Right ventricle myocardium superior (tissue), 1 donor: ENCODE measurements at regions not wholly inside any gene's neighbourhood (a gene's known extent, or its start where the extent isn't known, plus 50 kb on each side); places are given as distances from the start of the nearest gene placed in this dataset.

ENCODE experiments used
- ATAC-seq: fragments of 200-7000 bp; cut with Tn5 transposase; one replicate; pipeline ENCODE4 v1.9.1; 2020; ENCODE audit warnings: mild to moderate bottlenecking; ENCODE audit not compliant: poor library complexity
- DNase-seq: peaks from one replicate; pipeline ENCODE4 v3.0.0-alpha.2; 2020
- intact Hi-C: fragments of 100-400 bp; cut with DNase I; formaldehyde crosslinking; loops from one replicate; pipeline ENCODE4 v1.11.2; 2022
- donor health status: DM: no; HTN: yes; CAD: no; lungs with severe emphysema.

GRCh38 chr21:33151941-33152731 lies 77.6 kb upstream of the IFNAR2 start:
- intact Hi-C loops, result no loop called here
- DNase-seq, result no peak
- ATAC-seq, result no peak

GRCh38 chr21:33152732-33153130 lies 77.0 kb upstream of the IFNAR2 start:
- intact Hi-C loops, result no loop called here
- ATAC-seq, result no peak
- DNase-seq, result no peak

- intact Hi-C loops, result no loop called here
- ATAC-seq (no peak), DNase-seq (no peak)
Measured at GRCh38 chr21:33155005-33155404, 74.7 kb upstream of the IFNAR2 start.

GRCh38 chr21:33155422-33155821 lies 74.3 kb upstream of the IFNAR2 start:
- DNase-seq, result no peak
- no peak for ATAC-seq
- intact Hi-C loops, result no loop called here

- no peak for DNase-seq
- no peak for ATAC-seq
- intact Hi-C loops, result no loop called here
Measured at GRCh38 chr21:33157303-33157702, 72.4 kb upstream of the IFNAR2 start.

GRCh38 chr21:33158654-33159053 lies 71.1 kb upstream of the IFNAR2 start:
- ATAC-seq, result no peak
- intact Hi-C loops, result no loop called here
- DNase-seq, result no peak

GRCh38 chr21:33162436-33162951 lies 67.2 kb upstream of the IFNAR2 start:
- intact Hi-C loops, result no loop called here
- ATAC-seq (peak; percentile 53), DNase-seq (no peak)

GRCh38 chr21:33168886-33169285 lies 60.9 kb upstream of the IFNAR2 start:
- ATAC-seq (no peak), DNase-seq (no peak)
- intact Hi-C loops, result no loop called here

- DNase-seq, result no peak
- intact Hi-C loops, result no loop called here
- no peak for ATAC-seq
Measured at GRCh38 chr21:33169359-33169758, 60.4 kb upstream of the IFNAR2 start.

GRCh38 chr21:33171616-33172169 lies 58.0 kb upstream of the IFNAR2 start:
- no peak for ATAC-seq
- intact Hi-C loops, result loop anchor here (10.0 kb wide), 1 partner anchor 97 kb away; the partner anchor contains the start of gene OLIG1
- no peak for DNase-seq

GRCh38 chr21:33174756-33175155 lies 55.0 kb upstream of the IFNAR2 start:
- intact Hi-C loops, result loop anchor here (10.0 kb wide), 1 partner anchor 100 kb away; the partner anchor contains the start of gene OLIG1
- DNase-seq, result no peak
- ATAC-seq, result no peak
